PC-3 (cell line): ENCODE measurements at regions not wholly inside any gene's neighbourhood (a gene's known extent, or its start where the extent isn't known, plus 50 kb on each side); places are given as distances from the start of the nearest gene placed in this dataset.

ENCODE experiments used
- CTCF ChIP-seq: fragments of 300-600 bp; sonication (generic); conservative IDR thresholded peaks from 2 replicates; pipeline ENCODE4 v1.5.1; 2017; ENCODE audit warnings: antibody characterized with exemption, low read depth, mild to moderate bottlenecking, low read length
- EZH2 ChIP-seq: fragments of 300-600 bp; sonication (generic); IDR thresholded peaks from one replicate; pipeline ENCODE4 v1.6.1; 2017; ENCODE audit warnings: antibody characterized with exemption, mild to moderate bottlenecking, low read length; ENCODE audit not compliant: unreplicated experiment
- EZH2phosphoT487 ChIP-seq: fragments of 300-600 bp; sonication (generic); IDR thresholded peaks from 2 replicates; pipeline ENCODE4 v1.6.1; 2018; ENCODE audit warnings: mild to moderate bottlenecking, antibody characterized with exemption, low read length, borderline replicate concordance

- TF ChIP-seq CTCF (no peak), EZH2phosphoT487 (no peak), EZH2 (no peak)
These were observed 284.4 kb downstream of the OSTF1 start for GRCh38 chr9:75372499-75373268.
